GM12878 (cell line): ENCODE measurements at regions not wholly inside any gene's neighbourhood (a gene's known extent, or its start where the extent isn't known, plus 50 kb on each side); places are given as distances from the start of the nearest gene placed in this dataset.

ENCODE experiments used
- ATAC-seq: fragments of 200-7000 bp; cut with Tn5 transposase; 3 replicates; pipeline ENCODE4 v1.9.1; 2020; ENCODE audit warnings: mild to moderate bottlenecking, moderate library complexity
- BruUV-seq: library from RNA; stranded (reverse); fragments of 400-500 nt; replicated peaks from 2 replicates; lab custom pipeline; 2021; lab: Mats Ljungman, UMichigan
- CTCF ChIA-PET: fragments of 300-600 bp; sonication (Branson Sonifier 250); formaldehyde crosslinking; extraction: SDS; loops from one replicate; lab custom pipeline; 2021; ENCODE audit warnings: inconsistent platforms; lab: Yijun Ruan, JAX
- POLR2A ChIA-PET: fragments of 350-600 bp; formaldehyde crosslinking; extraction: SDS; loops from one replicate; lab custom pipeline; 2021; ENCODE audit warnings: inconsistent platforms; lab: Charles Lee
- RAD21 ChIA-PET: fragments of 300-600 bp; sonication (Branson Sonifier 250); formaldehyde crosslinking; loops from one replicate; lab custom pipeline; 2023; ENCODE audit warnings: antibody characterized with exemption; ENCODE audit not compliant: unreplicated experiment; lab: Charles Lee
- SMC1A ChIA-PET: fragments of 300-600 bp; sonication (Branson Sonifier 250); formaldehyde crosslinking; loops from one replicate; lab custom pipeline; 2023; ENCODE audit not compliant: unreplicated experiment, uncharacterized antibody; lab: Charles Lee
- DNase-seq: peaks from one replicate; pipeline ENCODE4 v3.0.0-alpha.2; 2011; ENCODE audit warnings: low read depth, low spot score
- FAIRE-seq: peaks from 3 replicates; lab custom pipeline; 2011; peaks lifted over from hg19 to GRCh38; lab: Jason Lieb, UNC
- H2AFZ ChIP-seq: 2 replicates; pipeline ENCODE4 v1.6.0; 2011; ENCODE audit warnings: low read depth, low read length, control low read depth; ENCODE audit not compliant: control insufficient read depth
- H3K27ac ChIP-seq: 2 replicates; pipeline ENCODE4 v1.5.1; 2011; ENCODE audit warnings: control low read depth; ENCODE audit not compliant: control insufficient read depth, insufficient read depth
- H3K27me3 ChIP-seq, 2 experiments: replicated peaks in 1 of 2; 2 replicates each; pipeline versions ENCODE4 v1.6.0 to v1.6.1; 2011; ENCODE audit warnings: low read length in 1 of 2; ENCODE audit not compliant: control insufficient read depth in 2 of 2, insufficient read depth in 2 of 2
- H3K36me3 ChIP-seq, 2 experiments: 2 replicates each; pipeline ENCODE4 v1.5.1; 2011; ENCODE audit warnings: low read length in 1 of 2; ENCODE audit not compliant: control insufficient read depth in 2 of 2, insufficient read depth in 2 of 2
- H3K4me1 ChIP-seq: 2 replicates; pipeline ENCODE4 v1.6.1; 2011; ENCODE audit warnings: mild to moderate bottlenecking, low read length, moderate library complexity, mixed read lengths; ENCODE audit not compliant: control insufficient read depth, insufficient read depth
- H3K4me2 ChIP-seq: 2 replicates; pipeline ENCODE4 v1.6.0; 2011; ENCODE audit warnings: control low read depth; ENCODE audit not compliant: control insufficient read depth, insufficient read depth
- H3K4me3 ChIP-seq: fragments of 200-600 bp; sonication (generic); 2 replicates; pipeline ENCODE4 v1.5.1; 2016
- H3K79me2 ChIP-seq: 2 replicates; pipeline ENCODE4 v1.6.0; 2011; ENCODE audit warnings: low read length; ENCODE audit not compliant: control insufficient read depth, insufficient read depth
- H3K9ac ChIP-seq: 2 replicates; pipeline ENCODE4 v1.8.0; 2011; ENCODE audit warnings: low read length, control low read depth, mixed read lengths; ENCODE audit not compliant: control insufficient read depth, insufficient read depth
- H3K9me3 ChIP-seq: replicated peaks from 3 replicates; pipeline ENCODE4 v1.5.1; 2011; ENCODE audit warnings: mild to moderate bottlenecking, low read length; ENCODE audit not compliant: control insufficient read depth, insufficient read depth
- H4K20me1 ChIP-seq: 2 replicates; pipeline ENCODE4 v1.6.0; 2011; ENCODE audit not compliant: control insufficient read depth, insufficient read depth
- ASH2L ChIP-seq: fragments of 300-600, 200-600 bp; sonication (generic); IDR thresholded peaks from 2 replicates; pipeline ENCODE4 v1.6.1; 2017; ENCODE audit warnings: low read depth, mild to moderate bottlenecking, borderline replicate concordance
- BCLAF1 ChIP-seq: fragments of 450-650 bp; IDR thresholded peaks from 2 replicates; pipeline ENCODE4 v1.6.1; 2017; ENCODE audit warnings: antibody characterized with exemption, mild to moderate bottlenecking, moderate library complexity
- CHD1 ChIP-seq: IDR thresholded peaks from 2 replicates; pipeline ENCODE4 v1.6.1; 2012; ENCODE audit warnings: low read depth, low read length, improper control_type of control experiment
- CTCF ChIP-seq, 3 experiments: IDR thresholded peaks in 2 of 3; conservative IDR thresholded peaks in 1 of 3; 2 replicates each; pipeline ENCODE4 v1.5.1; 2011; ENCODE audit warnings: low read depth in 3 of 3, low read length in 3 of 3, mild to moderate bottlenecking in 3 of 3, control low read depth in 2 of 3, moderate library complexity in 2 of 3, inconsistent platforms in 1 of 3, mixed read lengths in 1 of 3; ENCODE audit not compliant: control insufficient read depth in 2 of 3, insufficient read depth in 1 of 3; ENCODE audit errors: extremely low read depth in 1 of 3
- DPF2 ChIP-seq: fragments of 450-650 bp; IDR thresholded peaks from 2 replicates; pipeline ENCODE4 v1.6.1; 2017; ENCODE audit warnings: mild to moderate bottlenecking
- HDAC2 ChIP-seq: fragments of 200-600 bp; sonication (generic); IDR thresholded peaks from 2 replicates; pipeline ENCODE4 v1.6.1; 2017
- IKZF1 ChIP-seq: fragments of 450-650 bp; conservative IDR thresholded peaks from 2 replicates; pipeline ENCODE4 v1.6.1; 2017; ENCODE audit warnings: antibody characterized with exemption, mild to moderate bottlenecking
- MAX ChIP-seq: IDR thresholded peaks from 2 replicates; pipeline ENCODE4 v1.6.1; 2012; ENCODE audit warnings: low read depth, low read length, improper control_type of control experiment
- MEF2A ChIP-seq: IDR thresholded peaks from 2 replicates; pipeline ENCODE4 v1.6.1; 2011; ENCODE audit warnings: low read depth, mild to moderate bottlenecking, low read length, moderate library complexity; ENCODE audit not compliant: insufficient read depth
- MTA3 ChIP-seq: IDR thresholded peaks from 2 replicates; pipeline ENCODE4 v1.6.1; 2012; ENCODE audit warnings: low read length, inconsistent platforms, borderline replicate concordance
- NFXL1 ChIP-seq: fragments of 450-650 bp; IDR thresholded peaks from 2 replicates; pipeline ENCODE4 v1.6.1; 2017; ENCODE audit warnings: antibody characterized with exemption, mild to moderate bottlenecking, borderline replicate concordance
- NFYB ChIP-seq: IDR thresholded peaks from 2 replicates; pipeline ENCODE4 v1.6.1; 2011; ENCODE audit warnings: low read depth, mild to moderate bottlenecking, low read length, improper control_type of control experiment, moderate library complexity; ENCODE audit not compliant: insufficient read depth
- RCOR1 ChIP-seq: conservative IDR thresholded peaks from 2 replicates; pipeline ENCODE4 v1.6.1; 2012; ENCODE audit warnings: low read depth, low read length, improper control_type of control experiment
- SREBF2 ChIP-seq: IDR thresholded peaks from 2 replicates; pipeline ENCODE4 v1.6.1; 2012; ENCODE audit warnings: mild to moderate bottlenecking, low read length
- YBX1 ChIP-seq: fragments of 450-650 bp; IDR thresholded peaks from 2 replicates; pipeline ENCODE4 v1.6.1; 2016; ENCODE audit warnings: antibody characterized with exemption
- YY1 ChIP-seq: IDR thresholded peaks from 2 replicates; pipeline ENCODE4 v1.6.1; 2011; ENCODE audit warnings: low read depth, mild to moderate bottlenecking, low read length
- ZNF274 ChIP-seq: IDR thresholded peaks from one replicate; pipeline ENCODE4 v1.8.0; 2011; ENCODE audit not compliant: insufficient read length, insufficient read depth
- ZSCAN29 ChIP-seq: fragments of 450-650 bp; IDR thresholded peaks from 2 replicates; pipeline ENCODE4 v1.6.1; 2017; ENCODE audit warnings: mild to moderate bottlenecking, moderate library complexity
- WGBS: methylation state at CpG from one replicate; pipeline ENCODE4 v1.1.6; 2016; ENCODE audit warnings: low lambda C conversion rate; ENCODE audit not compliant: insufficient replicate concordance, insufficient coverage; ENCODE audit errors: missing lambda C conversion rate; 5-methylcytosine and 5-hydroxymethylcytosine counted together
- in situ Hi-C: fragments of 300-500 bp; cut with MboI; formaldehyde crosslinking; loops from 9 replicates; pipeline ENCODE4 v1.14.3; 2018; ENCODE audit warnings: mixed read lengths
- intact Hi-C: fragments of 100-400 bp; cut with micrococcal nuclease; formaldehyde crosslinking; loops from one replicate; pipeline ENCODE4 v1.14.2; 2022; ENCODE audit not compliant: unreplicated experiment

- ChIA-PET POLR2A (no interaction called here), CTCF (interaction anchor here (0.6 to 1.7 kb wide), 3 partner anchors 26 to 330 kb away, joined by 3 to 7 read pairs (median 4); no protein-coding TSS in a partner anchor), RAD21 (no interaction called here), SMC1A (interaction anchor here (1.6 kb wide), 1 partner anchor 12 kb away, joined by 5 read pairs; no protein-coding TSS in a partner anchor)
- Histone ChIP-seq H2AFZ (no peak overlapping the region), H3K4me2 (no peak overlapping the region), H3K4me1 (no peaks in the 10 kb centered on the region), H3K27me3 (no peaks in the 10 kb centered on the region), H4K20me1 (no peaks in the 10 kb centered on the region), H3K9me3 (no peaks in the 10 kb centered on the region), H3K27ac (no peak overlapping the region), H3K36me3 (no peaks in the 10 kb centered on the region), H3K4me3 (no peak overlapping the region), H3K9ac (no peak overlapping the region), H3K79me2 (no peaks in the 10 kb centered on the region)
- in situ Hi-C loops (no loop called here), intact Hi-C loops (no loop called here)
- DNase-seq (no peak), FAIRE-seq (no peak), ATAC-seq (no peak)
- TF ChIP-seq YY1 (no peak), RCOR1 (no peak), YBX1 (no peak), CHD1 (no peak), NFXL1 (no peak), NFYB (no peak), MTA3 (no peak), ZNF274 (no peak), DPF2 (no peak), CTCF (IDR thresholded peaks at IDR 0.05 in 2 of 3, conservative IDR thresholded peaks at IDR 0.05 in 1 of 3; ENCODE audit: control insufficient read depth in 2 of 3, extremely low read depth in 1 of 3, insufficient read depth in 1 of 3, low read depth in 3 of 3, low read length in 3 of 3) (no peak), ZSCAN29 (no peak), MEF2A (no peak), HDAC2 (no peak), MAX (no peak), SREBF2 (no peak), ASH2L (no peak), IKZF1 (no peak), BCLAF1 (no peak)
- BruUV-seq, result no TSS peak
- 47% methylated on average over 11 of the region's 11 CpGs for WGBS
Measured at GRCh38 chr1:40922969-40923368, 56.5 kb upstream of the CTPS1 start.
